Type B pancreatic cell (in vitro differentiated cells): ENCODE measurements at regions not wholly inside any gene's neighbourhood (a gene's known extent, or its start where the extent isn't known, plus 50 kb on each side); places are given as distances from the start of the nearest gene placed in this dataset.

Source experiments
- DNase-seq: peaks from one replicate; pipeline ENCODE4 v3.0.0; 2021; ENCODE audit warnings: mixed read lengths; ENCODE audit not compliant: unreplicated experiment; ENCODE audit errors: extremely low spot score
- H3K27ac Mint-ChIP-seq: 2 replicates; pipeline ENCODE4 v1.8.0; 2021; ENCODE audit warnings: mild to moderate bottlenecking, mixed read lengths
- H3K27me3 Mint-ChIP-seq: 2 replicates; pipeline ENCODE4 v1.8.0; 2021; ENCODE audit warnings: mixed read lengths
- H3K36me3 Mint-ChIP-seq: 2 replicates; pipeline ENCODE4 v1.8.0; 2021; ENCODE audit warnings: mixed read lengths
- H3K4me1 Mint-ChIP-seq: one replicate; pipeline ENCODE4 v1.8.0; 2021; ENCODE audit warnings: mixed read lengths; ENCODE audit not compliant: unreplicated experiment
- H3K4me3 Mint-ChIP-seq: 2 replicates; pipeline ENCODE4 v1.8.0; 2021; ENCODE audit warnings: mild to moderate bottlenecking, mixed read lengths
- H3K9me3 Mint-ChIP-seq: 2 replicates; pipeline ENCODE4 v1.8.0; 2021; ENCODE audit warnings: mixed read lengths
- TF ChIP-seq, protein P1 (sequence below): fragments of 200-600 bp; sonication (generic); conservative IDR thresholded peaks from 2 replicates; pipeline ENCODE4 v1.5.0; 2021; ENCODE audit warnings: antibody characterized with exemption, mild to moderate bottlenecking

DNA sequence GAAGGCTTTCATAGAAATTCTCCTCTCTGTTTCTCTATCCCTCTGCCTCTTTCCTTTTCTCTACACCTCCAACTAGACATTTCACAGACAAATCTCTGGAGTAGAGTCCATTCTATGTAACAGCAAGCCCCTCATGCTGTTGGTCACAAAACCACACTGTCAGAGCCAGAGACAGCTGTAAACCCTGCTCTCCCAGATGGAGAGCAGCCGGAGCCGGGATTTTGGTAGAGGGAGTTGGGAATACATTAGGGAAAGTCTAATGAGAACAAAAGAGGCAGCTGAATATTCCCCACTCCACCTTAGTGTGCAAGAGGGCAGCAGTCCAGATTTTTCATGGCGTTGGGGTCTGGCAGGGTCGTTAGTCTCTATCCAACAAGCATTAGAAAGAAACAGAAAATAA lies 68.3 kb upstream of the EDN1 start:
- TF ChIP-seq, protein P1, sequence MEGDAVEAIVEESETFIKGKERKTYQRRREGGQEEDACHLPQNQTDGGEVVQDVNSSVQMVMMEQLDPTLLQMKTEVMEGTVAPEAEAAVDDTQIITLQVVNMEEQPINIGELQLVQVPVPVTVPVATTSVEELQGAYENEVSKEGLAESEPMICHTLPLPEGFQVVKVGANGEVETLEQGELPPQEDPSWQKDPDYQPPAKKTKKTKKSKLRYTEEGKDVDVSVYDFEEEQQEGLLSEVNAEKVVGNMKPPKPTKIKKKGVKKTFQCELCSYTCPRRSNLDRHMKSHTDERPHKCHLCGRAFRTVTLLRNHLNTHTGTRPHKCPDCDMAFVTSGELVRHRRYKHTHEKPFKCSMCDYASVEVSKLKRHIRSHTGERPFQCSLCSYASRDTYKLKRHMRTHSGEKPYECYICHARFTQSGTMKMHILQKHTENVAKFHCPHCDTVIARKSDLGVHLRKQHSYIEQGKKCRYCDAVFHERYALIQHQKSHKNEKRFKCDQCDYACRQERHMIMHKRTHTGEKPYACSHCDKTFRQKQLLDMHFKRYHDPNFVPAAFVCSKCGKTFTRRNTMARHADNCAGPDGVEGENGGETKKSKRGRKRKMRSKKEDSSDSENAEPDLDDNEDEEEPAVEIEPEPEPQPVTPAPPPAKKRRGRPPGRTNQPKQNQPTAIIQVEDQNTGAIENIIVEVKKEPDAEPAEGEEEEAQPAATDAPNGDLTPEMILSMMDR = no peak
- no peaks in the 10 kb centered on the region for H3K27me3 Mint-ChIP-seq
- no peaks in the 10 kb centered on the region for H3K36me3 Mint-ChIP-seq
- no peaks in the 10 kb centered on the region for H3K4me1 Mint-ChIP-seq
- DNase-seq = no peak
- no peaks in the 10 kb centered on the region for H3K9me3 Mint-ChIP-seq
- no peak overlapping the region for H3K4me3 Mint-ChIP-seq
- H3K27ac Mint-ChIP-seq = no peak overlapping the region

DNA sequence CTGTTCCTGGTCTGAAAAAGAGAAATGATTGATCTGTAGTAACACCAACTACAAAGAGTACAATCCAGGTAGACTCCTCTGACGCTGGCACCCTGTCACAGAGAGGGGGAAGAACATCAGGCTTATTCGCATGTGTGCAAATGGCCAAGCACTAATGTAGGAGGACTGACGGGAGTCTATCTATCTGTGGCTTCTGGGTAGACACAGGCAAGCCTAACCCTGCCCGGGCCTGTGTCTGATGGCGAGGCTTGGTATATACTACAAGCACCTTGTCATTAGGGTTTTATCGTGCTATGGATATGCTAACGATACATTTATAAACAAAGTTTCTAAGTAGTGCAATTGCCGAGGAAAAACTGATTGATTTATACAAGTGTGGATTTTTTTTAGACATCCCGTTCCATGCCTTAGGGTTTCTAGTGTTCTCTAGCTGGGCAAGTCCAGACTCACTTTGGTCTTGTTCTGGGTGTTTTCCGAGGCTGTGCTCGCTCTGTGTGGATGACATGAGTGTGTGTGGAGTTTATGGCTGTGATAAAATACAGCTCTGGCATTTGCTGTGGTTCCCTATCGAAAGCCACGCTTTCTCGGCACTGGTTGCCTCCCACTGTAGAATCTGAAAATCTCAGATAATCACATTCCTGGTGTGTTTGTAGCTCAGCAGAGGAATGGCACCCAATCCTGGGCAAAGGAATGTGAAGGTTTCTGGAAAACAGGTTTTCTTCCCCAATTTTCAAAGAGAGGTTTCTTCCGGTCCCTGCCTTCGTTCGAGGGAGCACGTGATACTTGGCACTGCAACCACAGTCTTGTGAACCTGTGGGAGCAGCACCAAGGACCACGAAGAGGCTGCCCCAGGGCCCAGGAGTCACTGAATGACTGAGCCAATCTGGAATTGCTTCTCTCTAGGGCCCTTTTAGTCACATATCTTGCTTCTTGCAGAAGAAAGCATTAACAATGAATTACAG lies 67.5 kb upstream of the EDN1 start:
- TF ChIP-seq, protein P1 = no peak
- no peak for DNase-seq

DNA sequence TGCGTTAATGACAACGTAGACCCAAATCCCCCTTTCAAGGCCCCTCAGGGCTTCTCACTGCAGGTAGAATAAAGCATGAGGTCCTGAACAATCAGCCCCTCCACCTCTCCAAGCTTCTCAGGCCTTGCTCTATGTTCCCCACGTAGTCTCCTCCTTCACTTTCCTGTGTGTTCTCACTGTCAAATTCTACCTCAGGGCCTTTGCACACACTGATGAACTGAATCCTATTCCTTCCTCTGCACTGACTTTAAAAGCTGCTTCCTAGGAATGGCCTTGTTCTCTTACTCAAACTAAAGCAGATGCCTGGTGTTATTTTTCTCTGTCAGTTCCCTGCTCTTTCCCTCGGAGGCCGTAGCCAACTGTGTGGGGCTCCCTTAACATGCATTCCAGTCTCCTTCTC lies 66.8 kb upstream of the EDN1 start:
- no peaks in the 10 kb centered on the region for H3K36me3 Mint-ChIP-seq
- TF ChIP-seq, protein P1 = no peak
- H3K27ac Mint-ChIP-seq = no peak overlapping the region
- no peak overlapping the region for H3K4me3 Mint-ChIP-seq
- DNase-seq = no peak
- H3K4me1 Mint-ChIP-seq = no peaks in the 10 kb centered on the region
- H3K9me3 Mint-ChIP-seq = no peaks in the 10 kb centered on the region
- no peaks in the 10 kb centered on the region for H3K27me3 Mint-ChIP-seq

More for the DNA sequence above, 67.5 kb upstream of the EDN1 start:
- no peaks in the 10 kb centered on the region for H3K4me1 Mint-ChIP-seq
- H3K4me3 Mint-ChIP-seq = no peak overlapping the region
- H3K27ac Mint-ChIP-seq = no peak overlapping the region
- no peaks in the 10 kb centered on the region for H3K27me3 Mint-ChIP-seq
- H3K36me3 Mint-ChIP-seq = no peaks in the 10 kb centered on the region
- no peaks in the 10 kb centered on the region for H3K9me3 Mint-ChIP-seq

DNA sequence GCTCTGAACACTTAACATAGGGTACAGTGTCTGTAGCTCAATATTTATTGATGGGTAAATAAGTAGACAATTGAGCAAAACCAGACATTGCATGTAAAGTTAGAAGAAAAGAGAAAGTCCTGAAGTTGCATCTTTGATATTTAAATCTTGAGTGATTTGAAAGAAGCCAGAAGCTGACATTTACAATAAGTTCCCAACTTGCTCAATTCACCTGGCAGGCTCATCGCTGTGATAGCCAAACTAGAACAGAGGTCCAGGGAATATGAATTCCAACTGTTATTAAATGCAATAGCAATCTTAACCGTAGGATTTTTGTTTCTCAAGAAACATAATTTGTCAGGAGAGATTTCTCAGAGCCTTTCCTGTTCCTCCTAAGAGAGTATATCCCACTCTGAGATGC lies 65.9 kb upstream of the EDN1 start:
- Mint-ChIP-seq H3K36me3 (no peaks in the 10 kb centered on the region), H3K4me3 (no peak overlapping the region), H3K27ac (no peak overlapping the region), H3K9me3 (no peaks in the 10 kb centered on the region), H3K4me1 (no peaks in the 10 kb centered on the region), H3K27me3 (no peaks in the 10 kb centered on the region)
- DNase-seq = no peak
- TF ChIP-seq, protein P1 = no peak

DNA sequence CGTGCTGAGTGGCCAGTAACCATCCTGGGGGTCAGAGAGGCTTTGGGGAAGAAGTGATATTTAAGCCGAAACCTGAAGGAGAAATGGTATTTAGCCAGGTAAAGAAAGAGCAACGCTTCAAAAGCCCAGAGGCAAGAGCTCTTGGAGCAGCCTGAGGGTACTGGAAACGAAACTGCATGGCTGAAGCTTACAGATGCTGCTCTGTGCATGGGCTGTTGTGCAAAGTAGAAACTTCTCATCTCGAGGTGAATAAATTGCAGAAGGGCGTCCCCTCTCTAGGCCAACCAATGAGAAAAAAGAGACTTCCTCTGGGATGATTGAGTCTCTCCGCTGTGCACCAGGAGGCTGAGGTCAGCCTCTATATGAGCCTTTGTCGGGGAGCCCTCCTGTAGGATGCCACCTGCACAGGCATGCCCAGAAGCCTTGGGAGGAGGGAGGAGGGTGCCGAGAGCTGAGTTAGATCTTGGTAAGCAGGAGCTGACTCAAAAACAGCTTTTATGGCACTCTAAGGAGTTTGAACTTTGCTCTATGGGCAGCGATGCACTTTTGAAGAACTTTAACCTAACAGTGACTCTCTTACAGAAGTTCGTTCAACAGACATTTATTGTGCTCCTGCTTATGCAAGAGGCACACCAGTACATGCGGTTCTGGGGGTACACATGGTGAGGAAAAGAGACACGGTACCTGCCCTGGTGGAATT lies 61.6 kb upstream of the EDN1 start:
- H3K36me3 Mint-ChIP-seq = no peaks in the 10 kb centered on the region
- H3K4me3 Mint-ChIP-seq = peak overlapping the region; percentile 39
- DNase-seq = no peak
- no peaks in the 10 kb centered on the region for H3K4me1 Mint-ChIP-seq
- no peak overlapping the region for H3K27ac Mint-ChIP-seq
- TF ChIP-seq, protein P1 = no peak
- no peaks in the 10 kb centered on the region for H3K9me3 Mint-ChIP-seq
- no peaks in the 10 kb centered on the region for H3K27me3 Mint-ChIP-seq
